Colon (tissue), 2 donors: ENCODE measurements at regions not wholly inside any gene's neighbourhood (a gene's known extent, or its start where the extent isn't known, plus 50 kb on each side); places are given as distances from the start of the nearest gene placed in this dataset.
"Not testable (repeated sequence)": the region's sequence is repeated elsewhere in the genome, so short reads cannot be mapped to it uniquely, and the experiment has no call there.

ENCODE experiments used
- FAIRE-seq: peaks from 2 replicates; lab custom pipeline; 2012; peaks lifted over from hg19 to GRCh38; lab: Jason Lieb, UNC
- donor health status: control.
- donor health status: control.

DNA sequence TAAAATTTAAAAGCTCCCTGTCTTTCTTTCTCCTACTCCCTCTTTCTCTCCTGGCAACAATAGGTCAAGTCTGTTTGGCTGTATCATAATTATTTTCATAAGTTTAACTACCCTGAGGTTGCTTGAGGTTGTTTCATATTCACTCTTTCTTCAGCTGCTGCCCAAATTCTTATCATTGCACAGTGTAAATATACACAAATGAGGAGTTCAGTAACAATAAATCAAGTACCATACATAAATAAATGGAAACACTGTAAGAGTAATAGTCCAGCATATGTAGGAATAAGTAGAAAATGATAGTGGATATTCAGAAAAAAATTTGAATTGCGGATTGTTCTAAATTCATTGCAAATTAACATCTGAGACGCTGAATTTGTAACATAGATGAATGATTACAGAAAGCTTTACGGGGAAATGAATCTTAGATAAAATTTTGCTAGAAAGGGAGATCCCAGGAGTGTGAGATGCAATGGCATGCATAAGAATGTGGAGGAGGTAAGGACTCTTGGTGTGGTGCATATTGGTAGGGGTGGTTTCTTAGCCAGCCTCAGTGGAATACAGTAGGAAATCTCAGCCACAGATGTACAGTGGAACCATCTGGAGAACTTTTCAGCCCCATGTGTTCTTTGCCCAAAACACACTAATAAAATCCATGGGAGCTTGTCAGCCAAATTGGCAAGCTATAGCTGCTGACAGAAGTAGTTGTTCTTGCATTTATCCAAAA, 480.7 kb downstream of the HTR1B start:
- FAIRE-seq, result no peak

DNA sequence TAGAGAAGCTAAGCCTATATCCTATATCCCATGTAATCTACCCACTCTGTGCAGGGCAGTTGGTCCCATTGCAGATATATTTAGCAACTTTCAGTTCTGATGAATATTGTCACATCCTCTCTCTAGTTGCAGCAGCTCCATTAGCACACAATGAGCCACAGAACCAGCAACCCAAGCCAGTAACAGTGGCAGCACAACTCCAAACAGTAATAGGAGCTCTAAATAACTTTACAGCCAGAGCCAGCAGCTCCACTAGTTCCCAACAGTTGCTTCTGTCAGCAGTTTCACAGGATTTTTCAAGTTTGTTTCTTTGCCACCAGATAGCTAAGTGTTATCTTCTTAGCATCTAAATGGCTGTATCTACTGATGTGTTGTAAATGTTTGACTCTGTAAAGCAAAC, 490.8 kb downstream of the HTR1B start:
- FAIRE-seq, result no peak

DNA sequence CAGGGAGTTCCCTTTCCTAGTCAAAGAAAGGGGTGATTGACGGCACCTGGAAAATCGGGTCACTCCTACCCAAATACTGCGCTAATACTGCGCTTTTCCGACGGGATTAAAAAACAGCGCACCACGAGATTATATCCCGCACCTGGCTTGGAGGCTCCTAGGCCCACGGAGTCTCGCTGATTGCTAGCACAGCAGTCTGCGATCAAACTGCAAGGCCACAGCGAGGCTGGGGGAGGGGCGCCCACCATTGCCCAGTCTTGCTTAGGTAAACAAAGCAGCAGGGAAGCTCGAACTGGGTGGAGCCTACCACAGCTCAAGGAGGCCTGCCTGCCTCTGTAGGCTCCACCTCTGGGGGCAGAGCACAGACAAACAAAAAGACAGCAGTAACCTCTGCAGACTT, 504.1 kb downstream of the HTR1B start:
- FAIRE-seq, result not testable (repeated sequence)

DNA sequence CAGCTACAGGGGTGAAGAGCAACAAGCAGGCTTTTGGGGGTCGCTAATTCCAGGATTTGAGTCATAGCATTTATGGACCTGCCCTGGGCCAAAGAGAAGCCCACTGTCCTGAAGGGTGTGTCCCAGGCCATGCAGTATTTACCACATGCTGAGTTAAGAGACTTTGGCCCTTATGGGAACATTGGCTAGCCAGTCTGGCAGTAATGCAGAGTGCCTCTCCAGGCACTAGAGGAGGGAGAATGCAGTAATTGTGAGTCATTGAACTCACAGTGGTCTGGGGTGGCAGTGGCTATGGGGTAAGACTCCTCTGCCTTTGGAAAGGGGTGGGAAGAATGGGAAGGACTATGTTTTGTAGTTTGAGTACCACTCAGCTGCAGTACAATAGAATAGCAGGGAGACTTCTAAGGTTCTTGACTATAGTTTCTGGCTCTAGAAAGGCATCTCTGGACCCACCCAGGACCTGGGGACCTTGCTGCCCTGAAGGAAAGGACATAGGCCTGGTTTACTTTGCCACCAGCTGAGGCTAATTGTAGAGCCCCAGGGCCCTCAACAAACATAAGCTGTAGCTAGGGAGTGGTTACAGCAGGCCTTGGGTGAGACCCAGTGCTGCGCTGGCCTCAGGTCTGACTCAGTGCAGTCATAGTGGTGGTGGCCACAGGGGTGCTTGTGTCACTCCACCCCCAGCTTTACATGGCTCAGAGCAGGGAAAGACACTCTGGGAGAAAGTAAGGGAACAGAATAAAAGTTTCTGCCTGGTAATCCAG, 520.9 kb downstream of the HTR1B start:
- FAIRE-seq, result no peak

DNA sequence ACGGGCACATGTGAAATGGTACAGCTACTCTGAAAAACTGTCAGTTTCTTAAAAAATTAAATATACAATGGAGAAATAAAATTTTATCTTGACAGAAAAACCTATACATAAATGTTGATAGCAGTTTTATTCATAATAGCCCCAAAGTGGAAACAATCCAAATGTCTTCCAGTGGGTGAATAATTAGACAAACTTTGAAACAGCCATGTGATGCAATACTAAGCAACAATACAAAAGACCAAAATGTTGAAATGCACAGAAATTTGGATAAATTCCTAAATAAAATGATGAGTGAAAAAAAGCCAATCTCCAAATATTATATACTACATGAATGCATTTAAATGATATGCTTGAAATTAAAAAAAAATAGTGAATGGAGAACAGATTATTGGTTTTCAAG, 523.1 kb downstream of the HTR1B start:
- no peak for FAIRE-seq

DNA sequence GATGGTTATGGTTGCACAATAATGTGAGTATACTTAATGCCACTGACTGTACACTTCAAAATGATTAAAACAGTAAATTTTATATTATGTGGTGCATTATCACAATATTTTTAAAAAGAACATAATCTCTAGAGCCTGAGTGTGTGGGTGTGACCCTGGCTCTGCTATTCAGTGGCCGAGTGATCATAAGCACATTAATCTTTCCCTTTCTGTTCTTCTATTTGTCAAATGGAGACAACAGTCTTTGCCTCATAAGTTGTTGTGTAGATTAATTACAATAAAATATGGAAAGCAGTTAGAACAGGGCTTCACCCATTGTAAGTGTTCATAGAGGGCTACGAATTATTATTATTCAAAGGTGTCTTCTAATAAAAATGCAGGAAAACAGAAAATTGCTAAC, 548.6 kb downstream of the HTR1B start:
- no peak for FAIRE-seq

DNA sequence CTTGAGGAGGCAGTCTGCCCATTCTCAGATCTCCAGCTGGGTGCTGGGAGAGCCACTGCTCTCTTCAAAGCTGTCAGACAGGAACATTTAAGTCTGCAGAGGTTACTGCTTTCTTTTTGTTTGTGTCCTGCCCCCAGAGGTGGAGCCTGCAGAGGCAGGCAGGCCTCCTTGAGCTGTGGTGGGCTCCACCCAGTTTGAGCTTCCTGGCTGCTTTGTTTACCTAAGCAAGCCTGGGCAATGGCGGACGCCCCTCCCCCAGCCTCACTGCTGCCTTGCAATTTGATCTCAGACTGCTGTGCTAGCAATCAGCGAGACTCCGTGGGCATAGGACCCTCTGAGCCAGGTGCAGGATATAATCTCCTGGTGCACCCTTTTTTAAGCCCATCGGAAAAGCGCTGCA, 557.8 kb downstream of the HTR1B start:
- FAIRE-seq, result not testable (repeated sequence)

DNA sequence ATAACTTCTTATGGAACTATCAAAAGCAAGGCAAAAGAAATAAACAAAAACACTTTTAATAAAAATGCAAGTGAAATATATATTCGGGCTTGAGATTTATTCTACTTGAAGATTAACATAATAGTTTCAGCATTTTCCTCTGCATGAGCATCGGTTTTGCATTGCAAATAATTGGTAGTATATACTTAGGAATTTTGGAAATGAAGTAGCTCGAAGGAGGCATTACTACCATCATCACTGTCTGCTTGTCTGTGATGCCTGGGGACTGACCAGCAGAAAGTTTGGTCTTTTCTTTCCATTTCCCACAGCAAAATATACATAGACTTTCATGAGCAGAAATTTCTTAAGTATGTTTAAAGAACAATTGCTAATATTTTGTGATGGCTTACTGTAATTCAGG, 570.7 kb downstream of the HTR1B start:
- no peak for FAIRE-seq

DNA sequence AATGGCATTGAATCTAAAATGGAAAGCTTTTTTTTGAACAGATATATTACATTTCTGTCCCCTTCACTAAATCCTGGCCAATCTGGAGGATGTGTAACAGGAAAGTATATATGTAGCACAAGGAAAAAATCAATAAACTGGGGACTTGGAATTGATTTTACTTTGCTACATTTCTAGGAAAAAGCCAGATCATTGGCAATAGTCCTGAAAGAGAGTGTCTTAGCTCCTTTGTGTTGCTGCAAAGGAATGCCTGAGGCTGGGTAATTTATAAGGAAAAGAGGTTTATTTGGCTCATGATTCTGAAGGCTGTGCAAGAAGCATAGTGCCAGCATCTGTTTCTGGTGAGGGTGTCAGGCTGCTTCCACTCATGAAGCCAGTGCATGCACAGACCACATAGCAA, 574.9 kb downstream of the HTR1B start:
- FAIRE-seq, result no peak

DNA sequence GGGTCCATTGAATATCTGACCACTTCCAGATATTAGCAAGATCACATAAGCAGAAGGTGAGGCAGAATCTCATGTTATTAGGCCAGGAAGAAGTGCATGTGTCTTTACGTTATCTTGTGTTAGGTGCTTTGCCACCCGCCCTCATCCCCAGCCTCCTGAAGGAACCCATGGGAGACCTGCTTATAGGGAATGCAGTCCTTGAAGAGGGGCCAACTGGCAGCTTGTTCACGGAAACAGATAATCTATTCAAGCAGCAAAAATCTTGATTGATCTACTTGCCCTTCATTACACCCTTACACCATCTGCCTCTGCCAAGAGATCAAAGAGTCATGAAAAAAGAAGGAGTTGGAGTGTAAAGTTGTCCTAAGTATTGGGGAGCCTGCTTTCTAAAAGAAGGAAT, 576.4 kb downstream of the HTR1B start:
- FAIRE-seq, result no peak

DNA sequence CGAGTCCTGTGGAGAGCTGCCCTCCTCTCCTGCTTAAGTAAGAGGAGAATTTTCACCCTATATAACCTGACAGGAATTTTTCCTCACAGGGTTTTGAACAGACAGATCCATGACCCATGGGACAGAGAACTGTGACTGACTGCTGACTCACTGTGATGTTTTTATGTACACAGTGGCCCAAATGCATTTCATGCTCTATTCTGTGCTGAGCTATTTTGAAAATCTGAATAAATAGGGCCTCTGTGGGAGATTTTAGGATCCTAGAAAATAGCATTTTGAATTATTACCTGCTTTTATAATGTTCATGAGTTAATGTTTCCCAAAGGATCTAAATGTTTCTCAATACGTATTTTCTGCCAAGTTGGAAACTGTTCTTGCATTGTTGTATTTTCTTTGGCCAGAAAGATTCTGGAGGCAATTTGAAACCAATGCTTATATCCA, 577.4 kb downstream of the HTR1B start:
- no peak for FAIRE-seq

DNA sequence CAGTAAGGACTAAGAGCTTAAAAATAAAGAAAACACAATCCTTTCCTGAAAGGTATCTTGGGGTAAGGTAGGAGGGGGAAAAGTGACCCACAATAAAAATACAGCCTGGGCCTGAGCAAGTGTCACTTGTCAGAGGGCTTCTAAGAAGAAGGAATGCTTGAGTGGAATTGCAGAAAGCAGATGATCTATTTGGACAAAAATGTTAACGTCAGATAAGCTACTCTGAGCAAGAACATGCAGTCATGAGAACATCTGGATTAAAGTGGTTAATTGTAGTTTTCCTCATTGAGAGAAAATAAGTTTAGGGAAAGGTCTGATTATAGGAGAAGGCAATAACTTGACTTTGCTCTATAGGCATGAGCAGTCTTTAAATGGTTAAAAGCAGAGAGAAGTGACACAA, 581.9 kb downstream of the HTR1B start:
- FAIRE-seq, result no peak

DNA sequence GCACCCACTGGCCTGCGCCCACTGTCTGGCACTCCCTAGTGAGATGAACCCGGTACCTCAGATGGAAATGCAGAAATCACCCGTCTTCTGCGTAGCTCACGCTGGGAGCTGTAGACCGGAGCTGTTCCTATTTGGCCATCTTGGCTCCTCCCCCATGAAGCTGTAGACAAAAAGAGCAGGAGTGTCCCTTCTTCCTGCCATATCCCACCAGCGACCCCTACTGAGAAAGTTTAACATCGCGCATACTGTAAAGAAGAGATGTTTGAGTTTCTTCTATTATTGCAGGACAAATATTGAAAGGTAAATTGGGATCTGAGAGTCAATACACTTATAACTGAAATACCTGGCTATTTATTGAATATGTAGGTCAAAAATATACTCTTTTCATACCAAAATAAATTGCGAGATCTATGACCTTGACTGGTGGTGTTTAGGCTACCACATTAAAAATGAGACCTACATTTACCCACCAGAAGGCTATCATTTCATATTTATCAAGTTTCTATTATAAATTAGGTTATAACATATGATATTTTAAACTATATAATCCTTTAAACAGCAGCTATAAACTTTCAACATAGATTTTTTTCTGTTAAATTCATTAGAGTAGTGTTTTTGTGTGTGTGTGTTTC, 586.3 kb downstream of the HTR1B start:
- FAIRE-seq, result no peak

DNA sequence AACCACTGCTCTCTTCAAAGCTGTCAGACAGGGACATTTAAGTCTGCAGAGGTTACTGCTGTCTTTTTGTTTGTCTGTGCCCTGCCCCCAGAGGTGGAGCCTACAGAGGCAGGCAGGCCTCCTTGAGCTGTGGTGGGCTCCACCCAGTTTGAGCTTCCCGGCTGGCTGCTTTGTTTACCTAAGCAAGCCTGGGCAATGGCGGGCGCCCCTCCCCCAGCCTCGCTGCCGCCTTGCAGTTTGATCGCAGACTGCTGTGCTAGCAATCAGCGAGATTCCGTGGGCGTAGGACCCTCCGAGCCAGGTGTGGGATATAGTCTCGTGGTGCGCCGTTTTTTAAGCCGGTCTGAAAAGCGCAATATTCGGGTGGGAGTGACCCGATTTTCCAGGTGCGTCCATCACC, 586.9 kb downstream of the HTR1B start:
- FAIRE-seq, result not testable (repeated sequence)

DNA sequence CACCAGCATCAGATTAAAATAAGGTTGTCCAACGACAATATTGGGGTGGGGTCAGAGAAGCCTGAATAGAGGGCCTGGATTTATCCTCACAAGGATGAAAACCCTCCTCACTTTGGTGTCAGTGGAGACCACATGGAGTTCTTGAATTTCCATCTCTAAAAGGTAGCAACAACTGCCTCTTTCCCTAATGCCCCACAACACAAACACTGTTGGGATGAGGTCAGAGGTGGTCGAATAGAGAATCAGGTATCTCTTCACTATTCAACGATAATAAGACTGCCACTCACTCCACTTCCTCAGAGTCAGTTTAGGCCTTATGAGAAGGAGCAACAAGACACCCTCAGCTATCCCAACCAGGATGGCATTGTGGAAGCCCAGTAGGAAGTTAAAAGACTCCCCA, 596.1 kb downstream of the HTR1B start:
- FAIRE-seq, result no peak

DNA sequence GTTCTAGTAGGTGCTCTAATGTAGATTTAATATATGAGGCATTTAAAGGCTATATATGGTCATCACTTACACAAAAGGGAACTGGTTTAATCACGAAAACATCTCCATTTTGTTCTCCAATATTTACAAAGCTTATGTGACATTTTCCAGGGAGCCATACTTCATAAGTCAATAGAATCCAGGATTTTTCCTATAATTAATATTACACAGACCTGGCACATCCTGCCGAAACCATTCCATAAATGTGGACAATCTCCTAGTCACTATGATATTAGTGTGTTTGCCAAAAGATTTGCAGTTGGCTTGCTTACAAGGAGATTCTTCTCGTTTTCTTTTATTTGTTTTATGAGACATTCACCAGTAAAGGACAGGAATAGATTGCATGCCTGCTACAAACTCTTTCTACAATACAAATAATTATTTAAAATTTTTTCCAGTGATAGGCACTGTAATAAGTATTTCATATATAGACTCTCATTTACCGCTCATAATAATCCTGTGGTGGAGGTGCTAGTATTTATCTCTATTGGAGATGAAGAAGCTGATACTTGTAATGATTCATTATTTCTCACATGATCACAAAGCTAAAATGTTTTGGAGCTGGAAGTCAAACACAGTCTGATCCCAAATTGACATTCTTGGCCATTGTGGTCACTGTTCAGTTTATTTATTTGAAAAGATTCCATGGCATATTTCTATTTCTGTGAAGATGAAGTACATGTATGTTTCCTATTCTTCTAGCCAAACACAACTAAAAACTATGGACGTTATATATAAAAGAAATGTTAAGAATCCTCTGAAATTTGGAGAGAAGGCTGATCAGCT, 597.0 kb downstream of the HTR1B start:
- no peak for FAIRE-seq

DNA sequence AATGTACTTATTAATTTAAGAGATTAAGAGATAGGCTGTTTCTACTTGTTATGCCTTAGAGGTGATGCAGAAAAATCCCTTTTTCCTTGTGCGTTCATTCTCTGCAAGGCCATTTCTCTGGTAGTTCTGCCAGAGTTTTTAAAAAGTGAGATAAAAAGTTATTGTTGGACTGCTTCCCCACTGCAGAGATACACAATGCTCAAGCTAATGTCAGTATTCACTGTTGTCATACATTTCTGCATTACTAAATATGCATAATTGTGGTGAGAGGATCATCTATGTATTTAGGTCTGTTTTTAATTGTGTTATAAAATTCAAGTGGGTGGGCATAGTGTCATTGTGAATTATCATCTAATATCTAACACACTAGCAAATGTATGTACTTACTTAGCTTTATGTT, 600.4 kb downstream of the HTR1B start:
- FAIRE-seq, result no peak

DNA sequence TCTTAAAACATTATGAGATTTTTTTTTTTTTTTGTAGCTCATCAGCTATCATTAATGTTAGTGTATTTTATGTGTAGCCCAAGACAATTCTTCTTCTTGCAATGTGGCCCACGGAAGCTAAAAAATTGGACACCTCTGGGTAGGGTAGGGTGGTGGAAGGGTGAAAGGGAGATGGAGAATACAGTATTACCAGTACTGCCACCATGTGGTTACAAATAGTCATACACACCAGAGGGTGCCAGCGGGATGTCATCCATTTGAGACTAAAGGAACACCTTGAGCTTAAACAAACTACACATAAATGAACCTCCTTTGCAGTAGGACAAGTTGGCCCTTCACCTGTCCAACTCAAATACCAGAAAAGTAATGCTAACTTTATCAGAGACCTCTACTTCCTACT, 601.9 kb downstream of the HTR1B start:
- no peak for FAIRE-seq

DNA sequence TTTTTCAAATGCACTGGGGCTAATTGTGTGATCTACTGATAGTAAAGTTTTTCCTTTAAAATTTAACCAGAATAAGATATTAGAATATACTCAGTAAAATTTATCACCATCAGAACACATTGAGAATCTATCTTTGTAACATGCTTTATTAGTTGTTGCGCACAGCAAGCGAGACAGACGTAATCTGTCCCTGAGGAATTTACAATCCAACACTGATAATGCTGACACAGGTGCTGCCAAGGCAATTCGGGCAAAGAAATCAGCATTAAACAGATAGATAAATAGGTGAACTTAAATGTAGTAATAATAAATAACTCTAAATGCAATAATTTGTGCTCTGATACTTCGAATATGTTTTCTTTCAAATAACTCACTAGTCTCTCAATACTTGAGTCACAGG, 607.2 kb downstream of the HTR1B start:
- no peak for FAIRE-seq

DNA sequence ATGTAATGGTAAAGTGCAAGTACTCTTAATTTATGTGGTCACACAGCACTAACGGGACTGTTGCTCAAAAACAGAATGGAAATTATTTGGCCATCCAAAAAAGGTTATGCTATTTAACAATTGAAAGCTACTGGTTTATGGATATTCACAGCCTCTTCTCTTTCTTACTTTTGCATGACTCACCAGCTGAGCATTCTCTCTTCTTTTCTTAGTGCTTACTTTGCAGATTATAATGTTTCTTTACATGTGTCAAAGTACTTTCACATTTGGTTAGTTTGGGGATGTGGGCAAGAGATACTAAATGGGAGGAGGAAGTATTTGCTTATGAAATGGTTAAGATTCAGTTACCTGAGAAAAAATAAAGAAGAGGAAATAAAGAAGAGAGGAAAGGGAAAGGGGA, 610.5 kb downstream of the HTR1B start:
- no peak for FAIRE-seq

DNA sequence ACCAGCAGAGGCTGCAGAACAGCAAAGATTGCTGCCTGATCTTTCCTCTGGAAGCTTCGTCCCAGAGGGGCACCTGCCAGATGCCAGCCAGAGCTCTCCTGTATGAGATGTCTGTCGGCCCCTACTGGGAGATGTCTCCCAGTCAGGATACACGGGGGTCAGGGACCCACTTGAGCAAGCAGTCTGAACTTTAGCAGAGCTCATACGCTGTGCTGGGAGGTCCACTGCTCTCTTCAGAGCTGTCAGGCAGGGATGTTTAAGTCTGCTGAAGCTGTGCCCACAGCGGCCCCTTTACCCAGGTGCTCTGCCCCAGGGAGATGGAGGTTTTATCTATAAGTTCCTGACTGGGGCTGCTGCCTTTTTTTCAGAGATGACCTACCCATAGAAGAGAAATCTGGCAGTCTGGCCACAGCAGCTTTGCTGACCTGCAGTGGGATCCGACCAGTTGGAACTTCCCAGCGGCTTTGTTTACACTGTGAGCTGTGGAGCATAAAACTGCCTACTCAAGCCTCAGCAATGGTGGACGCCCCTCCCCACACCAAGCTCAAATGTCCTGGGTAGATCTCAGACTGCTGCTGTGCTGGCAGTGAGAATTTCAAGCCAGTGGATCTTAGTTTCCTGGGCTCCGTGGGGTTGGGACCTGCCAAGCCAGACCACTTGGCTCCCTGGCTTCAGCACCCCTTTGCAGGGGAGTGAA, 613.9 kb downstream of the HTR1B start:
- not testable (repeated sequence) for FAIRE-seq
